Type B pancreatic cell (in vitro differentiated cells): ENCODE measurements at regions not wholly inside any gene's neighbourhood (a gene's known extent, or its start where the extent isn't known, plus 50 kb on each side); places are given as distances from the start of the nearest gene placed in this dataset.

ENCODE experiments used
- DNase-seq: peaks from one replicate; pipeline ENCODE4 v3.0.0; 2021; ENCODE audit warnings: mixed read lengths; ENCODE audit not compliant: unreplicated experiment; ENCODE audit errors: extremely low spot score
- H3K27ac Mint-ChIP-seq: 2 replicates; pipeline ENCODE4 v1.8.0; 2021; ENCODE audit warnings: mild to moderate bottlenecking, mixed read lengths
- H3K27me3 Mint-ChIP-seq: 2 replicates; pipeline ENCODE4 v1.8.0; 2021; ENCODE audit warnings: mixed read lengths
- H3K36me3 Mint-ChIP-seq: 2 replicates; pipeline ENCODE4 v1.8.0; 2021; ENCODE audit warnings: mixed read lengths
- H3K4me1 Mint-ChIP-seq: one replicate; pipeline ENCODE4 v1.8.0; 2021; ENCODE audit warnings: mixed read lengths; ENCODE audit not compliant: unreplicated experiment
- H3K4me3 Mint-ChIP-seq: 2 replicates; pipeline ENCODE4 v1.8.0; 2021; ENCODE audit warnings: mild to moderate bottlenecking, mixed read lengths
- H3K9me3 Mint-ChIP-seq: 2 replicates; pipeline ENCODE4 v1.8.0; 2021; ENCODE audit warnings: mixed read lengths
- TF ChIP-seq, protein P1 (sequence below): fragments of 200-600 bp; sonication (generic); conservative IDR thresholded peaks from 2 replicates; pipeline ENCODE4 v1.5.0; 2021; ENCODE audit warnings: antibody characterized with exemption, mild to moderate bottlenecking

DNA sequence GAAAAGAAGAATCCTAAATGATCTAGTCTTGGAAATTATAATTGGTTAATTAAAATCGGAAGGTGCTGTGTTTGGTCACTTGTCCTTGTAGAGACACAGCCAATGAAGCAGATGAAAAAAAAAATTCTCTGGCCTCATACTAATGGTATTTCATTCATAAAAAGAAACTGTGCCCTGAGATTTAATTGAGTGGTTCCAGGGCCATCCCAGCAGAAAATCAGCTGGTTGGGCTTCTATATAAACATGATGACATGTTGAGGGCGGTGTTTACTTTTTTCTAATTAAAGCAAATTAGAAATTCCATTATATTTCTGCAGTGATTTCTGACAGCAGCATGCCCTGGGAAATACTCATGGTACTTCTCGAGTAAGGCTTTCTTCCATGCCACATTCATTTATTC lies 191.9 kb upstream of the KCNJ16 start:
- Mint-ChIP-seq H3K27me3 (no peaks in the 10 kb centered on the region), H3K4me3 (no peak overlapping the region), H3K4me1 (no peaks in the 10 kb centered on the region), H3K9me3 (no peaks in the 10 kb centered on the region), H3K27ac (no peak overlapping the region), H3K36me3 (no peaks in the 10 kb centered on the region)
- TF ChIP-seq, protein P1, sequence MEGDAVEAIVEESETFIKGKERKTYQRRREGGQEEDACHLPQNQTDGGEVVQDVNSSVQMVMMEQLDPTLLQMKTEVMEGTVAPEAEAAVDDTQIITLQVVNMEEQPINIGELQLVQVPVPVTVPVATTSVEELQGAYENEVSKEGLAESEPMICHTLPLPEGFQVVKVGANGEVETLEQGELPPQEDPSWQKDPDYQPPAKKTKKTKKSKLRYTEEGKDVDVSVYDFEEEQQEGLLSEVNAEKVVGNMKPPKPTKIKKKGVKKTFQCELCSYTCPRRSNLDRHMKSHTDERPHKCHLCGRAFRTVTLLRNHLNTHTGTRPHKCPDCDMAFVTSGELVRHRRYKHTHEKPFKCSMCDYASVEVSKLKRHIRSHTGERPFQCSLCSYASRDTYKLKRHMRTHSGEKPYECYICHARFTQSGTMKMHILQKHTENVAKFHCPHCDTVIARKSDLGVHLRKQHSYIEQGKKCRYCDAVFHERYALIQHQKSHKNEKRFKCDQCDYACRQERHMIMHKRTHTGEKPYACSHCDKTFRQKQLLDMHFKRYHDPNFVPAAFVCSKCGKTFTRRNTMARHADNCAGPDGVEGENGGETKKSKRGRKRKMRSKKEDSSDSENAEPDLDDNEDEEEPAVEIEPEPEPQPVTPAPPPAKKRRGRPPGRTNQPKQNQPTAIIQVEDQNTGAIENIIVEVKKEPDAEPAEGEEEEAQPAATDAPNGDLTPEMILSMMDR, result no peak
- DNase-seq, result no peak

- Mint-ChIP-seq H3K27me3 (no peaks in the 10 kb centered on the region), H3K4me1 (no peaks in the 10 kb centered on the region), H3K4me3 (no peak overlapping the region), H3K36me3 (no peaks in the 10 kb centered on the region), H3K9me3 (no peaks in the 10 kb centered on the region), H3K27ac (no peak overlapping the region)
- TF ChIP-seq, protein P1, result no peak
- DNase-seq, result no peak
These were observed 190.7 kb upstream of the KCNJ16 start for GRCh38 chr17:69884356-69884755.

GRCh38 chr17:69884846-69885245 lies 190.2 kb upstream of the KCNJ16 start:
- Mint-ChIP-seq H3K27me3 (no peaks in the 10 kb centered on the region), H3K4me1 (no peaks in the 10 kb centered on the region), H3K4me3 (no peak overlapping the region), H3K36me3 (no peaks in the 10 kb centered on the region), H3K27ac (no peak overlapping the region), H3K9me3 (no peaks in the 10 kb centered on the region)
- TF ChIP-seq, protein P1, result no peak
- DNase-seq, result no peak

- Mint-ChIP-seq H3K36me3 (no peaks in the 10 kb centered on the region), H3K9me3 (no peaks in the 10 kb centered on the region), H3K4me3 (no peak overlapping the region), H3K27ac (no peak overlapping the region), H3K4me1 (no peaks in the 10 kb centered on the region), H3K27me3 (peaks cover 2% of the 10 kb centered on the region)
- no peak for DNase-seq
- TF ChIP-seq, protein P1, result no peak
These were observed 176.4 kb upstream of the KCNJ16 start for GRCh38 chr17:69898601-69899000.

GRCh38 chr17:69900101-69900500 lies 174.9 kb upstream of the KCNJ16 start:
- DNase-seq, result no peak
- Mint-ChIP-seq H3K27ac (no peak overlapping the region), H3K9me3 (no peaks in the 10 kb centered on the region), H3K4me1 (no peaks in the 10 kb centered on the region), H3K4me3 (no peak overlapping the region), H3K27me3 (peaks cover 2% of the 10 kb centered on the region), H3K36me3 (no peaks in the 10 kb centered on the region)
- TF ChIP-seq, protein P1, result no peak

DNA sequence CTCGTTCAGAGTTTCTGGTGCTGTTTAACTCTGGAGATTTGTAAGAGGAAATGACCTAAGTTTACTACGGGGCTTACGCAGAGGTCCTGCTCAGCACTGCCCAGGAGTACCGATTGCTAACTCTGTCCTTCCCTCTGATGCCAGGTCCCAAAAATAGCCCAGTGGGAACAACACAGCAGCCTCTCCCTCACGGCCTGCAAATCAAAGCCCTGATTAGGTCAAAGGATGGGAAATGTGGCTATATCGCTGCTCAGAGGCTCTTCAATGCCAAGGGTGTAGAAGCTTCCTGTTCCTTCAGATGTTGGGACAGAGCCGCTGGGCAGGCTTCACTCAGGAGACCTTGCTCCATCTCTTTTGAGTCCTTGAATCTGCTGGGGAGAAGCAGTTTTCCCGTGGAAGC lies 174.2 kb upstream of the KCNJ16 start:
- Mint-ChIP-seq H3K36me3 (no peaks in the 10 kb centered on the region), H3K27me3 (no peaks in the 10 kb centered on the region), H3K27ac (no peak overlapping the region), H3K4me1 (no peaks in the 10 kb centered on the region), H3K9me3 (no peaks in the 10 kb centered on the region), H3K4me3 (no peak overlapping the region)
- no peak for DNase-seq
- TF ChIP-seq, protein P1, result no peak
